ENCODE measurements at regions not wholly inside any gene's neighbourhood (a gene's known extent, or its start where the extent isn't known, plus 50 kb on each side); places are given as distances from the start of the nearest gene placed in this dataset.
"Not testable (repeated sequence)": the region's sequence is repeated elsewhere in the genome, so short reads cannot be mapped to it uniquely, and the experiment has no call there.

- peak; percentile 48 for DNase-seq
Observed at GRCh38 chr1:238991765-238992495, 394.4 kb upstream of the CHRM3 start.

GRCh38 chr1:238985312-238985711 is 401.1 kb upstream of the CHRM3 start:
- DNase-seq, result no peak

DNA sequence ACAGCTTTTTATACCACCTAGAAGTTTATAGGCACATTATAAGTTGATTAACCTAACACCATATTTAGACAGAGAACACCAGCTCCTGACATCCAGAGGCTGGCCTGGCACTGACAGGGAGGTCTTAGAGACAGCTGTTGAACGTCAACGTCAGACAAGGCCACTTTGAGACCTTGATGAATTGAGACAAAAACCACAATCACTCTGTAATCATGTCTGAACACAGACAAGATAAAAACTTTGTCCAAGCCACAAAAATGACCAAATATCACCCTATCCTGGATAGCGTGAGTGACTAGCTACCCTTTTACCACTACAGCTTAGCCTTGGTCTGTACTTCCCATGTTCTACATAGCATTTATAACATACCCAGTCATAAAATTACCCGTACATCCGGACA is 403.6 kb upstream of the CHRM3 start:
- no peak for DNase-seq

- no peak for DNase-seq
Observed at GRCh38 chr1:238981317-238981933, 404.9 kb upstream of the CHRM3 start.

DNA sequence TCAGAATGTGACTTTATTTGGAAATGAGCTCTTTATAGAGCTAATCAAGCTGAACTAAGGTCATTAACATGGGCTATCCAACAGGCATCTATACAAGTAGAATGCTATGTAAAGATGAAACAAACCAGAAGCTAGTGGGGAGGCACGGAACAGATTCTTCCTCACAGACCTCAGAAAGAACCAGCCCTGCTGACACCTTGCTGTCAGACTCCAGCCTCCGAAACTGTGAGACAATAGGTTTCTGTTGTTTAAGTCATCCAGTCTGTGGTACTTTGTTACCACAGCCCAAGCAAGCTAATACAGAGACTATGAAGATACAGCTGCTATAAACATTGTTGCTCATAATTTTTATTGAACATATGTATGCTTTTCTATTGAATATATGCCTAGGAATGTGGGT is 406.3 kb upstream of the CHRM3 start:
- no peak for DNase-seq

DNA sequence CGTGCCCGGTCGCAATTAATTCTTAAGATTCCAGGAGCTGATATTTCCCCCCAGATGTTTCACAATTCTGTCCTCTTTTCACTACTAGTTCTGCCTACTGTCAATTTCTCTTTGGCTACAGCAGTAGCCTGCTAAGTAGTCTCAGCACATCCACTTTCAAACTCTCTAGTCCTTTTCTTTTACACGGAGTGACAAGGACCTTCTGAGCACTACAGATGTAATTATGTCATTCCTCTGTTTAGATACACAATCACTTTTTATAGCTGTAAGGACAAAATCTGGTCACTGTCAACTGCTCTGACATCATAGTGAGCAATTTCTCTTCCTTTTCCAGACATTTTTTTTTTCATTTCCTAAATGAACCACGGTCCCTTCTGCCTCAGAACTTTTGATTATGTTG is 421.7 kb upstream of the CHRM3 start:
- no peak for DNase-seq

- DNase-seq, result no peak
Observed at GRCh38 chr1:238962941-238963340, 423.4 kb upstream of the CHRM3 start.

- no peak for DNase-seq
Observed at GRCh38 chr1:238961790-238962189, 424.6 kb upstream of the CHRM3 start.

DNA sequence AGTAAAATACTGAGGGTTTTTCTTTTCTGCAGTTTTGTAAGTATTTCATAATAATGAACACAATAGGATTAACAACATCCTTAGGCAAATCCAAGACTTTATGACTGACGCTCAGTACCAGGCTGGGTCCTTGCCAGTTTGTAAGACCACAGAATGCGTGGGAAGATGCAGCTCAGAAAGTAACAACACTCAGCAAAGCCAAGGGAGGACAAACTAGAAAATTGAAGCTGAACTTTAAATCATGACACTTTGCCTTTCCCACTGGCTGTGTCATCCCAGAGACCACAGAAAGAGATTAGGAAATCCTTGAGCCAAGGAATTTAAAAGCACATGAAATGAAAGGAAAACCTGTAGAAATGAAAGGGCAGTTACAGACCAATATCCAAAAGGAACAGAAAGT is 426.3 kb upstream of the CHRM3 start:
- DNase-seq, result no peak

- DNase-seq, result no peak
Observed at GRCh38 chr1:238955934-238956333, 430.4 kb upstream of the CHRM3 start.

DNA sequence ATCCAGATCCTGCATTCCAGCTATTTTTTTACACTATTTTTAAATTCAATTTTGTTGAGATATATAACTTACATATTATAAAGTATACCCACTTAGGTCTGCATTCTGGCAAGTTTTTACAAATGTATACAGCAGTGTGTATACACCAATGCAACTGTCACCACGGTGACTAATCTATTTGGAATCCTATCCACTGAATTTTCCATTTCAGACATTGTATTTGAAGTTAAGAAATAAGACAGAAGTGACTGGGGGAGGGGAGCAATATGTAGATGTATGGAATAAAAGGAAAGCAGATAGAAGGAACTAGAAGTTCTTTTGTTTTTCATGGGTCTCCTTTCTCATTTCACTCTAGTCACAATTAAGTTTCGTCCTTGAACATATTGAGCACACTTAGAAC is 431.5 kb upstream of the CHRM3 start:
- DNase-seq, result no peak

DNA sequence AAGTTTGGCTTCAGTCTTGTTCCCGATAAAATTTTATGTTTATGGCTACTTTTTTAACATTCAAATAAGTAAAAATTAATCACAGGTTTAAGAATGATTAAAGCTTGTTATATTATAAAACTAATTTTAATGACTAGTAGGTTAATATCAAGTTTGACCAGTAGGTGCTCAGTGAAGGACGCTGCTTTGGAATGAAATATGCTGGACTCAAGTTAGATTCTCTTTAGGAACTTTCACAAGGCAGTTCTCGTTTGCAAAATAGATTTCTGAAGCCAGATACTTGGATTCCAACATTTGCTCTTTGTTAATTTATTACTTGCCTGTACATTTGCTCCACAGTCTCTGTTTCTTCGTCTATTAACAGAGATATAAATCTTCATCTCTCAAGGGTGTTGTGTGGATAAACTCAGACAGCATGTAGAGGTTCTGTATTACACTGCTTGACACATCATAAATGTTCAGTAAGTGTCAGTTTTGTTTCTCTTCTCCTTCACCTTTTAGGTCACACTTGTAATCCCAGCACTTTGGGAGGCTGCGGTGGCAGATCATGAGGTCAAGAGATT is 432.8 kb upstream of the CHRM3 start:
- DNase-seq, result no peak

- DNase-seq, result no peak
Observed at GRCh38 chr1:238951809-238952208, 434.6 kb upstream of the CHRM3 start.

- no peak for DNase-seq
Observed at GRCh38 chr1:238950784-238951183, 435.6 kb upstream of the CHRM3 start.

DNA sequence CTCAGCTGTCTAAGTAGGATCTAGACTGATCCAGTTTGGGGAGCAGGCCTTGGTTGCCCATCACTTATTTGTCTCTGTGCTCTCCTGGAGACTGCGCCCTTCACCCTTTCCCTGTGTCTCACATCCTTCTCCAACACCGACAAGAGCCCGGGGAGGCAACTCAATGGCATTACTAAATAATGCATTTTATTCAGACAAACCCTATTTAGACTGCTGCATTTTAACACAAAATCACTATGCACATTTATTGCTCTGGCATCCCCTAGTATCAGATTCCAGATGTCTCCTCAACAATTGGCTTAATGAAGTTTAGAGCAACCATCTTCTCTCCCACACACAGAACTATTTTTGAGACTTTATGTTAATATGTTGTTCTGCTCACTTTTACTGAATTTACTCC is 436.4 kb upstream of the CHRM3 start:
- no peak for DNase-seq

- DNase-seq, result no peak
Observed at GRCh38 chr1:238944028-238944427, 442.3 kb upstream of the CHRM3 start.

DNA sequence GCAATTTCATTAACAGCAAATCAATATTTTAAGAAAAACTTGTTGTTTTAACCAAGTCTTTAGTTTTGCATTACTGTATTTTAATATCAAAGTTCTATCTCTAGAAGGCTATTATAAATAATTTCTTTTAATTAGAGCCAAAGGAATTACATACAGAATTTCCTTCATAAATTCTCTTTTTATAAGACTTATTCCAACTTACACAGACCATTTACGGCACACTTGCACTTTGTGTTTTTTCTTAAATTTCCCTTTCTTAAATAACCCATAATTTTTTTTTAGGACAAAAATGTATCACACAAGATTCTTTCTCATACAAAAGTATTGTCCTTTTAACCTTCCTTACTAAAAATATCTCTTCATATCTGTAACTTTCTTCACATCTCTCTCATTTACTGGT is 458.5 kb upstream of the CHRM3 start:
- no peak for DNase-seq

GRCh38 chr1:238916828-238917227 is 469.5 kb upstream of the CHRM3 start:
- no peak for DNase-seq

DNA sequence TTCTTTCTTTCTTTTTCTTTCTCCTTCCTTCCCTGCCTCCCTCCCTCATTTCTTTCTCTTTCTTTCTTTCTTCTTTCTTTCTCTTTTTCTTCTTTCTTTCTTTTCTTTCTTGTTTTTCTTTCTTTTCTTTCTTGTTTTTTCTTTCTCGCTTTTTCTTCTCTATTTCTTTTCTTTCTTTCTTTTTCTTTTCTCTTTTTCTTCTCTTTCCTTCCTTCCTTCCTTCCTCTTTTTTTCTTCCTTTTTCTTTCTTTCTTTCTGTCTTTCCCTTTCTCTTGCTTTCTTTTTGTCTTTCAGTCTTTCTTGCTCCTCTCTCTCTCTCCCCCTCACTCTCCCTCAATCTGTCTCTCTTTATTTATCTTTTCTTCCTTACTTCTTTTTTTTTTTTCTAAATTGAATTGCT is 472.0 kb upstream of the CHRM3 start:
- no peak for DNase-seq

DNA sequence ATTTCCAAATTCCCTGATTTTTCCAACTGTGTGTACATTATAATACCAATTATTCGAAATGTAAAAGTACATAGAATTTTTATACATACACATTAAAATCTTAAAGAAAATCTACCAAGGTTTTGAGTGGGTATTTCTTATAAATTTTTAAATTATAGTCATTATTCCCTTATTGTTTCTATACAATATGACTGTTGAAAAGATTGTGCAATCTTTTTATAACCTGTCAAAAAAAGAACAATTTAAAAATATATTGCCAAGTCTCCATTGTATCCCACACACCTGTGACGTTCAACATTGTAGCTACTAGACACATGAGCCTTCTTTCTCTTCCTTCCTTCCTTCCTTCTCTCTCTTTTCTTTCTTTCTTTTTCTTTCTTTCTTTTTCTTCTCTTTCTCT is 473.2 kb upstream of the CHRM3 start:
- DNase-seq, result no peak

DNA sequence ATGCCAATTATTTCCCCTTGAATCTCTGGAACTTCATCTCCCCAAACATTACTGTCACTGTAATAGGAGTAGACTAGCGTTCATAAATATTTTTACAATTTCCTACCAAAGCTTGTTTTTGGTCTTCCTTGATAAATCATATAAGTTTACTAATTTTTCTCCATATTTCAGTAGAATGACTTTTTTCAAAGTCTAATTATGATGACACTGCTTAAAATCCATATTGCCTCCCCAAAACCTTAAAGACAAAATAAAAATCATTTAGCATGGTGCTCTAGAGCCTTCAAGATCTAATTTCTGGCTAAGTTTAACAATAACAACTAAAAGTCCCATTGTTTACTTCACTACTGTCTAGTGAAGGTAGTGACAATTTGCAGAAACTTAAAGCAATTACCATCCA is 474.2 kb upstream of the CHRM3 start:
- DNase-seq, result no peak

DNA sequence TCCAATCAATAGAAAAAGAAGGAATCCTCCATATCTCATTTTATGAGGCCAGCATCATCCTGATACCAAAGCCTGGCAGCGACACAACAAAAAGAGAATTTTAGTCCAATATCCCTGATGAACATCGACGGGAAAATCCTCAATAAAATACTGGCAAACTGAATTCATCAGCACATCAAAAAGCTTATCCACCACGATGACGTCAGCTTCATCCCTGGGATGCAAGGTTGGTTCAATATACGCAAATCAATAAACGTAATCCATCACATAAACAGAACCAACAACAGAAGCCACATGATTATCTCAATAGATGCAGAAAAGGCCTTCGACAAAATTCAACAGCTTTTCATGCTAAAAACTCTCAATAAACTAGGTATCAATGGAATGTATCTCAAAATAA is 483.6 kb upstream of the CHRM3 start:
- DNase-seq, result not testable (repeated sequence)

DNA sequence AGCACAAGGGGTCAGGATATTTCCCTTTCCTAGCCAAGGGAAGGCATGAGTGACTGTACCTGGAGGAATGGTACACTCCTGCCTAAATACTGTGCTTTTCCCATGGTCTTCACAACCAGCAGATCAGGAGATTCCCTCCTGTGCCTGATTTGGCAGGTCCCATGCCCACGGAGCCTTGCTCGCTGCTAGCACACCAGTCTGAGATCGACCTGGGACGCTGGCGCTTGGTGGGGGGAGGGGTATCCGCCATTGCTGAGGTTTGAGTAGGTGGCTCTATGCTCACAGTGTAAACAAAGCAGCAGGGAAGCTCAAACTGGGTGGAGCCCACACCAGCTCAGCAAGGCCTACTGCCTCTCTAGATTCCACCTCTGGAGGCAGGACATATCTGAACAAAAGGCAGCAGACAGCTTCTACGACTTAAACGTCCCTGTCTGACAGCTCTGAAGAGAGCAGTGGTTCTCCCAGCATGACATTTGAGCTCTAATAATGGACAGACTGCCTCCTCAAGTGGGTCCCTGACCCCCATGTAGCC is 486.0 kb upstream of the CHRM3 start:
- DNase-seq, result no peak

DNA sequence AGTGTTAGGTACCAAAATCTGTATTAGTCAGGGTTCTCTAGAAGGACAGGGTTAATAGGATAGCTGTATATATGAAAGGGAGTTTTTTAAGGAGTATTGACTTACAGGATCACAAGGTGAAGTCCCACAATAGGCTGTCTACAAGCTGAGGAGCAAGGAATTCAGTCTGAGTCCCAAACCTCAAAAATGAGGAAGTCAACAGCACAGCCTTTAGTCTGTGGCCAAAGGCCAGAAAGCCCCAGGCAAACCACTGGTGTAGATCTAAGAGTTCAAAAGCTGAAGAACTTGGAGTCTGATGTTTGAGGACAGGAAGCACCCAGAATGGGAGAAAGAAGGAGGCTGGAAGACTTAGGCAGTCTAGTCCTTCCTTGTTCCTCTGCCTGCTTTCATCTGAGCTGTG is 487.5 kb upstream of the CHRM3 start:
- DNase-seq, result no peak
